ENCODE measurements at regions not wholly inside any gene's neighbourhood (a gene's known extent, or its start where the extent isn't known, plus 50 kb on each side); places are given as distances from the start of the nearest gene placed in this dataset.

DNA sequence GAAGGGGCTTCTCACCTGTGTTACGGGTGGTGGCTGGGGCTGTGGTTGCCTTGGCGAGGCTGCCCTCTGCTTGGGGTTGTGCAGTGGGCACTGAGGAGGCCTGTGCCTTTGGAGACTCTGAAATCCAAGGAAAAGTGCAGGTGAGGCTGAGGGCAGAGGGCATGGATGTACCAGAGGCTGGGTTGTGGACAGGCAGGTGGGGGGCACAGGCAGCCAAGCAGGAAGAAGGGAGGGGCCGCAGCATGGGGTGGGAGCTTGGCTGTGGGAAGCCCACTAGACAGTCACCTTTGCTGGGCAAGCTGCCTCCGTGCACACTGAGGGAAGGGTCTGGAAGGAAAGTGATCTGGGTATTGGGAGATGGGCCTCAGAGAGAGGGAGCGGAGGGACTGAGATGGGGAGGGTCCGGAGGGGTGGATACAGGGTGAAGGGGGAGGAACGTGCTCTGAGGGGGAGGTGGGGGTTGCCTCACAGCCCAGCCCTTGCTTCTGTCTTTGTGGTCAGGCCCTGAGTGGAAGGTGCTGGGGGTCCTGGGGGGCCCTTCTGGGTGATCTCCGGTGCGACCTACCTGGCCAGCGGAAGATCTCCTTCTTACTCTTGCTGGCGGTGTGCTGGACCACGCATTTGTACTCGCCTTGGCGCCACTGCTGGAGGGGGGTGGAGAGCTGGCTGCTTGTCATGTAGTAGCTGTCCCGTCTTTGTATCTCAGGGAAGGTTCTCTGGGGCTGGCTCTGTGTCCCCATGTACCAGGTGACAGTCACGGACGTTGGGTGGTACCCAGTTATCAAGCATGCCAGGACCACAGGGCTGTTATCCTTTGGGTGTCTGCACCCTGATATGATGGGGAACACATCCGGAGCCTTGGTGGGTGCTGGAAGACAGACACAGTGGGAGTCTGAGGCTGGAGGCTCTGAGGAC lies 318.7 kb downstream of the TMEM121 start:
- TF ChIP-seq, protein P1, sequence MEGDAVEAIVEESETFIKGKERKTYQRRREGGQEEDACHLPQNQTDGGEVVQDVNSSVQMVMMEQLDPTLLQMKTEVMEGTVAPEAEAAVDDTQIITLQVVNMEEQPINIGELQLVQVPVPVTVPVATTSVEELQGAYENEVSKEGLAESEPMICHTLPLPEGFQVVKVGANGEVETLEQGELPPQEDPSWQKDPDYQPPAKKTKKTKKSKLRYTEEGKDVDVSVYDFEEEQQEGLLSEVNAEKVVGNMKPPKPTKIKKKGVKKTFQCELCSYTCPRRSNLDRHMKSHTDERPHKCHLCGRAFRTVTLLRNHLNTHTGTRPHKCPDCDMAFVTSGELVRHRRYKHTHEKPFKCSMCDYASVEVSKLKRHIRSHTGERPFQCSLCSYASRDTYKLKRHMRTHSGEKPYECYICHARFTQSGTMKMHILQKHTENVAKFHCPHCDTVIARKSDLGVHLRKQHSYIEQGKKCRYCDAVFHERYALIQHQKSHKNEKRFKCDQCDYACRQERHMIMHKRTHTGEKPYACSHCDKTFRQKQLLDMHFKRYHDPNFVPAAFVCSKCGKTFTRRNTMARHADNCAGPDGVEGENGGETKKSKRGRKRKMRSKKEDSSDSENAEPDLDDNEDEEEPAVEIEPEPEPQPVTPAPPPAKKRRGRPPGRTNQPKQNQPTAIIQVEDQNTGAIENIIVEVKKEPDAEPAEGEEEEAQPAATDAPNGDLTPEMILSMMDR (conservative IDR thresholded peaks at IDR 0.05; ENCODE audit: low read depth, low read length): no peak
- no peak overlapping the region for H3K4me3 ChIP-seq (IDR thresholded peaks at IDR 0.05; ENCODE audit: insufficient read depth, low read depth, low read length)
- H3K27me3 ChIP-seq (ENCODE audit: insufficient read depth, low read depth): no peaks in the 10 kb centered on the region
- H3K27ac ChIP-seq: no peak overlapping the region
- H3K9ac ChIP-seq: no peak overlapping the region
- no peaks in the 10 kb centered on the region for H4K20me1 ChIP-seq (ENCODE audit: insufficient read depth)
- H3K4me1 ChIP-seq (ENCODE audit: low read depth, poor library complexity, severe bottlenecking): no peaks in the 10 kb centered on the region
- no peak overlapping the region for H2AFZ ChIP-seq (ENCODE audit: low read depth)
- no peaks in the 10 kb centered on the region for H3K36me3 ChIP-seq (ENCODE audit: insufficient read depth)
- H3K4me2 ChIP-seq: no peak overlapping the region
- H3K79me2 ChIP-seq (ENCODE audit: insufficient read depth, low read depth): no peaks in the 10 kb centered on the region

DNA sequence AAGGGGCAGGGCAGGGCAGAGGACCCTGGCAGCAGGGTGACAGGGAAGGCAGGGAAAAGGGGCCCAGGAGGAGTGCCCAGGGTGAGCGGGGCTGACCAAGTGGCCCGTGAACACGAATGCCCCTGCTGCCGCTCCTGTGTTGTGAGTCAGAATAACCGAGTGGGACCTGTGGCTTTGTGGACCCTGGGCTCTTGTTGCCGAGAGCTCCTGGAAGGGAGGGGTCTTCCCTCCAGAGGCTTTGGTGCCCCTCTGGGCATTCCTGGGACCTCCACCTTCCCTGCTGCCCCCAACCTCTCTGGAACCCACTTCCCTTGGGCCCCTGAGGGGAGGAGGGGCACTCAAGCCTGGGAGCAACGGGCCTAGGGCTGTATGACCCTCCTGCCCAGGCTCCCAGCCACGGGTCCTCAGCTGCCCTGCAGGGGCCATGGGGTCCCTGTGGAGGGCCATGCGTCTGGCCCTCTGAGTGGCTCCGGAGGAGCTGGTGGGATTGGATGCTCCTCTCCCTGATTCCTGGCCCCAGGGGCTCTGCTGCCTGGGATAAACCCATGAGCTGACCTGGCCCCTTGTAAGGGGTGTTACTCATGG lies 319.4 kb downstream of the TMEM121 start:
- no peaks in the 10 kb centered on the region for H4K20me1 ChIP-seq (ENCODE audit: insufficient read depth)
- H2AFZ ChIP-seq (ENCODE audit: low read depth): no peak overlapping the region
- H3K4me2 ChIP-seq: no peak overlapping the region
- H3K4me3 ChIP-seq (IDR thresholded peaks at IDR 0.05; ENCODE audit: insufficient read depth, low read depth, low read length): no peak overlapping the region
- no peaks in the 10 kb centered on the region for H3K79me2 ChIP-seq (ENCODE audit: insufficient read depth, low read depth)
- H3K36me3 ChIP-seq (ENCODE audit: insufficient read depth): no peaks in the 10 kb centered on the region
- H3K27me3 ChIP-seq (ENCODE audit: insufficient read depth, low read depth): no peaks in the 10 kb centered on the region
- no peak overlapping the region for H3K9ac ChIP-seq
- no peaks in the 10 kb centered on the region for H3K4me1 ChIP-seq (ENCODE audit: low read depth, poor library complexity, severe bottlenecking)
- H3K27ac ChIP-seq: no peak overlapping the region
- TF ChIP-seq, protein P1 (conservative IDR thresholded peaks at IDR 0.05; ENCODE audit: low read depth, low read length): no peak

DNA sequence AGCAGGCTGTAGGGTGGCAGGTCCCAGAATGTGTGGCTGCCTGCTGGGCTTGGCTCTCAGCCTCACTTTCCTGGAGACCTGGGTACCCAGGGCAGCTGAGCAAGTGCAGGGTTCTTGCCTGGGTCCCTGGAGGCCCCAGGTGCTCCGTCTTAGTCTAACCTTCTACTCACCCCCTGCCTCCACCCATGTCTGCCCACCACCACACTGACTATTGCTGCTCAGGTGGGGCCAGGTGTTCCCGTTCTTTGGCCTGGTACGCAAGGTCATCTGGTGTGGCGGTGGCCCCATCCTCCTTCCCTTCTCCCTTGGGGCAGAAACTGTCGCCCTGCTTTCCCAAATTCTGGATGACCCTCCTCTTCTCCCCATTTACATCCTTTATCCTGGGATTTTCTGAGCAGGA lies 319.9 kb downstream of the TMEM121 start:
- Histone ChIP-seq H3K4me1 (ENCODE audit: low read depth, poor library complexity, severe bottlenecking) (no peaks in the 10 kb centered on the region), H3K79me2 (ENCODE audit: insufficient read depth, low read depth) (no peaks in the 10 kb centered on the region), H4K20me1 (ENCODE audit: insufficient read depth) (no peaks in the 10 kb centered on the region), H2AFZ (ENCODE audit: low read depth) (no peak overlapping the region), H3K9ac (no peak overlapping the region), H3K27me3 (ENCODE audit: insufficient read depth, low read depth) (no peaks in the 10 kb centered on the region), H3K36me3 (ENCODE audit: insufficient read depth) (no peaks in the 10 kb centered on the region), H3K4me3 (IDR thresholded peaks at IDR 0.05; ENCODE audit: insufficient read depth, low read depth, low read length) (no peak overlapping the region), H3K27ac (no peak overlapping the region), H3K4me2 (no peak overlapping the region)
- TF ChIP-seq, protein P1 (conservative IDR thresholded peaks at IDR 0.05; ENCODE audit: low read depth, low read length): no peak

DNA sequence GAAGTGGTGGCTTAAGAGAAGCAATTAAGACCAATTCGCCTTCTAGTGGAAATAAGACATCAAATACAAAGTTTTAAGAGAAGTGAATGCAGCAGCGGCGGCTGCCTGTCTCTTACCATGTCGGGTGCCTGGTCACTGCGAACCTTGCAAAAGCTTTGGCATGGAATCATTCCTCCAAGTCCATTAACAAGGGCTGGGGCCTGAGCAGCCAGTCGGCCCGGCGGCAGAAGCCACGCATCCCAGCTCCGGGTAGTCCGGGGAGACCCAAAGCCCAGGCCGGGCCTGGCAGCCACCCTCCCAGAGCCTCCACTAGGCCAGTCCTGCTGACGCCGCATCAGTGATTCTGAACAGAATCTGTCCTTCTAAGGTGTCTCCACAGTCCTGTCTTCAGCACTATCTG lies 321.0 kb downstream of the TMEM121 start:
- Histone ChIP-seq H3K4me2 (no peak overlapping the region), H3K36me3 (ENCODE audit: insufficient read depth) (no peaks in the 10 kb centered on the region), H3K27ac (no peak overlapping the region), H4K20me1 (ENCODE audit: insufficient read depth) (no peaks in the 10 kb centered on the region), H3K9ac (no peak overlapping the region), H3K4me3 (IDR thresholded peaks at IDR 0.05; ENCODE audit: insufficient read depth, low read depth, low read length) (no peak overlapping the region), H2AFZ (ENCODE audit: low read depth) (no peak overlapping the region), H3K4me1 (ENCODE audit: low read depth, poor library complexity, severe bottlenecking) (no peaks in the 10 kb centered on the region), H3K79me2 (ENCODE audit: insufficient read depth, low read depth) (no peaks in the 10 kb centered on the region), H3K27me3 (ENCODE audit: insufficient read depth, low read depth) (no peaks in the 10 kb centered on the region)
- TF ChIP-seq, protein P1 (conservative IDR thresholded peaks at IDR 0.05; ENCODE audit: low read depth, low read length): no peak
